GM19238 (cell line): ENCODE measurements at regions not wholly inside any gene's neighbourhood (a gene's known extent, or its start where the extent isn't known, plus 50 kb on each side); places are given as distances from the start of the nearest gene placed in this dataset.

Experiments used
- DNase-seq: peaks from one replicate; pipeline ENCODE4 v3.0.0; 2011; ENCODE audit warnings: low spot score; ENCODE audit not compliant: insufficient read length

DNA sequence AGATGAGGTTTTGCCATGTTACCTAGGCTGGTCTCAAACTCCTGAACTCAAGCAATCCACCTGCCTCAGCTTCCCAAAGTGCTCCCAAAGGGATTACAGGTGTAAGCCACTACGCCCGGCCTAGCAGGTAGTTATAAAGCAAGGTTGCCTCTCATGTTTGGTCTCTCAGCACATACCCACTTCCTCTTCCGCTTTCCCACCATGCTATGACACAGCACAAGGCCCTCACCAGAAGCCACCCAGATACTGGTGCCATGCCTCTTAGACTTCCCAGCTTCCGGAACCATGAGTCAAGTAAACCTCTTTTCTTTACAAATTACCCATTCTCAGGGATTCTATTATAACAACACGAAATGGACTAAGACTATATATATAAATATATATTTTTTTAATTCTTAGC lies 143.6 kb downstream of the COPRS start:
- no peak for DNase-seq

- DNase-seq = no peak
These were observed 154.6 kb downstream of the COPRS start for GRCh38 chr17:31704483-31704882.

GRCh38 chr17:31702041-31702440 lies 157.0 kb downstream of the COPRS start:
- DNase-seq = no peak

DNA sequence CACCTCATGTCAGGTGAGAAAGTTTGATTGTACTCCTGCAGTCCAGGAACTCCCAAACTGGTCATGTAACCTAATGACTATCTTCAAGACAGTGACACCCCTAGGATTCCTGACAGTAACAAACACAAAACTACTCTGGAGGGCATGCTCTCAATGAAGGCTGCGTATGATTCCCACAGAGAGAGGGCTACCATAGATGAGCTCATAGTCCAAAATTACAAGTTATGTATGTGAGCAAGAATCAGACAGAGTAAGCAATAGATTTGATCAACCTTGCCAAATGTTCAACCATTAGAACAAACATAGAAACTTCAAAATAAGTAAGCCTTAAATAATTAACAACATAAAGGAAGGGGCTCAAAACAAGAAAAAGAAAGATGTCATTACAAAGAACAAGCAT lies 158.1 kb downstream of the COPRS start:
- no peak for DNase-seq

DNA sequence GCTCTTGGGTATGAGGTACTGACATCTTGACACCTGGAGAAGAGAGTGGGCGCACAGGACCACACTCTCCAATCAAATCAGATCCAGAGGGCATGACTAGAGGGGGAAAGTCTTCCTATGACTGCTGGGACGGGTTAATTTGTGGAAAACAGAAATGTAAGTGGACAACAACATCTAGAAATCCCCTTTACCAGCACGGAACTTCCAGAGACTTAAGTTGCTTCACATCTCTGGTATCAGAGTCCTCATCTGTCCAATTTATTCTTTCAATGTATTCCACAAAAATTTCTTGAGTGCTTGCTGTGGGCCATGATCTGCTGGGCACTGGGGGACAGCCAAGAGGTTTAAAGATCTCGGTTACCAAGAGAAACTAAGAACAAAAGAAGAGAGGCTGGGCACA lies 159.2 kb downstream of the COPRS start:
- DNase-seq = no peak

GRCh38 chr17:31699281-31699680 lies 159.8 kb downstream of the COPRS start:
- no peak for DNase-seq

DNA sequence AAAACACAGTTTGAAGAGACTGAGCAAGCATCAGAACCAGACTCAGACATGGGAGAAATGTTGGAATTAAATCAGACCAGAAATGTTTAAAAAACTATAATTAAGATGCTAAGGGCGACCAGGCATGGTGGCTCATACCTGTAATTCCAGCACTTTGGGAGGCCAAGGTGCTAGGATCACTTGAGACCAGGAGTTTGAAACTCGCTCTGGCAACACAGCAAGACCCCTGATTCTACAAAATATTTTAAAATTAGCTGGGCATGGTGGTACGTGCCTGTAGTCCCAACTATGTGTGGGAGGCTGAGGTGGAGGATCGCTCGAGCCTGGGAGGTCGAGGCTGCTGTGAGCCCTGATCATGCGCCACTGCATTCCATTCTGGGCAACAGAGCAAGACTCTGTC lies 160.3 kb downstream of the COPRS start:
- DNase-seq = no peak

- no peak for DNase-seq
These were observed 161.2 kb downstream of the COPRS start for GRCh38 chr17:31697838-31698237.

DNA sequence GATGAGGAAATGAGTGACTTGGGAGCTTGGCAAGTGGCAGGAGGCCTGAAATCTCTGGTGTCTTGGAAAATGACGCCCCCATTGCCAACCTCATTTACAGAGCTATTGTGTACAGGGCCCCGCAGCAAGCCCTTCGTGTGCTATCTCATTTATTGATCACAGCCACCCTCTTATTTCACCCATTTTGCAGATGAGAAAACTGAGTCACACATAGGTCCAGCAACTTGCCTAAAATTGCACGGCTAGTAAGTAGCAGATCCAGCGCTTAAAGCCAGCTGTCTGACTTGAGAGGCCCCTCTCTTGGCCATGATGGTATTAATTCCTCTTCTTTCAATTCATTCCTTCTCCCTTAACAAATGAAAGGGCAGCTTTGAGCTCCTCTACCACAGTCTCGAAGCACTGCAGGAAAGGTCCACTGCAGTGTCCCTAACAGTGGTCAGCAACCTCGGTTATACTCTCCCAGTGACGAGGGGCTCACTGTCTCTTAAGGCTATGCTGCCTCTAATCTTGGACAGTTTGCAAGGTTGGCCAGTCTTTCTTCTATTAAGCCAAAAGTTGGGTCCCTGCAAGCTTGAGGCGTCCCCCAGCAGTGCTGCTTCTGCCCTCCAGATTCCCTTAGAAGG lies 162.2 kb downstream of the COPRS start:
- DNase-seq = no peak

- DNase-seq = no peak
These were observed 162.9 kb downstream of the COPRS start for GRCh38 chr17:31696184-31696602.

DNA sequence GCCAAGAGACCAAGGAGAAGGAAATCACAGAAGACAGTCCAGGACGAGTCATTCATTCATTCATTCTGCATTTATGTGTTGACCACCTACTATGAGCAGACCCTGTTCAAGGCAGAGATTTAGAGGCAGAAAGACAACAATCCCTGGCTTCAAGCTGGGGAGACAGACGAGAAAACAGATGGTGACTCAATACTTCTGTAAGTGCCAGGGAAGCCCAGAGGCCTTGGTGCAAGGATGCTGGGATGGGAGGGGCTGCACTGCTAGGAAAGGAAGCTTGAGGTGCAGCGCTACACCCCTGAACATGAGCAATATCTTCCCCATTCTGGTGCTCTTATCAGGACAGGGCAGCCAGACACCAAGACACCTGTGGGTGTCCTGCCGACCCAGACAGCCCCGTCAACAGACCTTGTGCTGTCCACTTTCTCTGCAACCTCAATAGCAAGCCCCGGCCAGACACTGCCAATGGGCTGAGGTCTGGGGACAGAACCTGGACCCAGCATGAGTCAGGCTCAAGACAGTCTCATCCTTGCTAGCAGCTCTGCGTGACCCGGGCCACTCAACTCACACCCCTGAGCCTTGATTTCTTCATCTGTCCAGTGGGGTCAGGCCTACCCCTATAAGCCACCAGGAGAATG lies 163.5 kb downstream of the COPRS start:
- DNase-seq = no peak

DNA sequence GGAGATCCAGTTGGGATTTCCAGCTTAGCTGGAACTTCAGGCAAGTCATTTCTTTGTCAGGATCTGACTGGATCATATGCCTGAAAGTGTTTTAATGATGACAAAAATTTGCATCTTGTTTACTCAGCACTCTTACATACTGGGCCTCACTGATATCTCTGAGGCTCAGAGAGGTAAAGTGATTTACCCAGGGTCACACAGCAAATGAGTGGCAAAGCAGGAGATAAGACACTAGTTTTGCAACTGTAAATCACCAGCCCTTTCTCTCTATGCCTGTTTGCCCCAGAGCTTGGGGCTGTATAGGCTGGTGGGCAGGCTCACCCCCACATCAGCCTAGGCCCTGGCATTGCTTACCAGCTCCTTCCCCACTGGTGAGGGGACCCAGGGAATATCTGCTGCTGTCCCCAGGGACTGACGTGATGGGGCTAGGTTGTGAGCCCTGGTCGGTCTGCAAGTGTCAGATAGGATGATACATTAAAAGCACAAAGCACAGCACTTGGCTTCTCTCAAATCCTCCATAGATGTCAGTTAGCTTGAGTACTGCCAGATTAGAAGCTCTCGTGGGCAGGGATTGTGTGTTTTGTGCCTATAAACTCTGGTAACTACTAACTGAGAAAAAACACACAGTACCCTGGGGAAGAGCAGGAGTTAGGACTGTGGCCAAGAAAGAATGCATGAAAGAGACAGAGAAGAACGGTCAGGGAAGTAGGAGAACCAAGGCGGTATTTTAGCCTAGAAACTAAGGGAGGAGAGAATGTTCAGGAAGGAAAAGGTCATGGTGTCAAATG lies 165.4 kb downstream of the COPRS start:
- no peak for DNase-seq

DNA sequence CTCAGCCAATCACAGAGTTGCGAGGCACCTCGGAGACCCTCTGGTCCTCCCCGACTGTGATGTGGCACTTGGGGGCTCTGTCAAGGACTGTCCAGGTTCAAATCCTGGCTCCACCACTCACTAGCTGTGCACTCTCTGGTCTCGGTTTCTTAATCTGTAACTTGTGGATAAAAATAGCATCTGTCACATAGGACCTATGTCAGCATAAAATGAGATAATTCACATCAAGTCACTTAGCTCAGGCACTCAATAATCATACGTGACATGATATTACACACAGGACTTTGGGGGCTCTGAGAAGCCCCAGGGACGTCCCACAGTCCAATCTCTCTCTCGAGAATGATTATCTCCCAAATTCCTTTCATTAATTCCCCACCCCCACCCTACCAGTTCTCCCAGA lies 166.4 kb downstream of the COPRS start:
- DNase-seq = no peak

DNA sequence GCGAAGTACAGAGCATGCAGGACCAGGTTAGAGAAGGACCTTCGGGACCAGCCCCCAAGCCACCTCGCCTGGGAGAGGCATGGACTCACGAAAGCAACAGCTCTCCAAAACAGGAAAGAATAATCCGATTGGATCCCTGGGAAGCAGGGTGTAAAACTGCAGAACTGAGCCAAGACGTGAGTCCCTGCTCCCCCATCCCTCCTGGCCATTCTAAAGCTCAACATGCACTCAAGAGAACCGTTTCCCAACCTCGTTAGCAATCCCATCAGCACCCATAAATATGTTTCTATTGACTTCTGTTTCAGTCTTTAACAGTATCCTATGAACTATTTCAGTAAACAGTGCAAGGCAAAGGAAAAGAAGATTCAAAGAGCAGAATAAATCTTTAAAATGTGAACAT lies 167.0 kb downstream of the COPRS start:
- no peak for DNase-seq

DNA sequence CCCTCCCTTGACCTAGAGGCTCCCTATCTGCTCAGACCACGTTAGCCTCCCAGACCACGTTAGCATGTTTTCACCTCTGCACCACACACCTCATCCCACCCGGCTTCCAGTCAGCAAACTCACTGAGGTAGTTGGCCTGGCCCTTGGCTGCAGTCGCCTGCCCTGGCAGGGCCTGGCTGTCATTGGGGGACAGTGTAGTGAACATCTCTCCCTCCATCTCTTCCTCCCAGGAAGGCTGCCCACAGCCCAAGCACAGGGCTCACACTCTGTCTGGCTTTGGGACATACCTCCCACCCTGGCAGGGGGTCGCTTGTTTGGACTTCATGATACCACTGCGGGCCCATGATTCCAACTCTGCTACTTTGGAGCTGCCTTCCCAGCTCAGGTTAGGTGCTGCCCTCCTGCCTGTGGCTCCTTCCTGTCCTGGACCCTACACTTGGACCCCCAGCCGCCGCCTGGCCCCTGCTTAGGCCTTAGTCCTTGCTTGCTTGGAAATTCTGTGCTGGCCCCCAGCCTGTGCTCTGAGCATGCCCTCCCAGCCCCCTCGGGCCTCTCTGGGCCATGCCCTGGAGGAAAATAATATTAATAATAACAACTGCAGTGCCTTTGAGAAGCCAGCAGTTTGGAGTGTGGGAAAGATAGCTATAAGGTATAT lies 167.7 kb downstream of the COPRS start:
- DNase-seq = no peak

DNA sequence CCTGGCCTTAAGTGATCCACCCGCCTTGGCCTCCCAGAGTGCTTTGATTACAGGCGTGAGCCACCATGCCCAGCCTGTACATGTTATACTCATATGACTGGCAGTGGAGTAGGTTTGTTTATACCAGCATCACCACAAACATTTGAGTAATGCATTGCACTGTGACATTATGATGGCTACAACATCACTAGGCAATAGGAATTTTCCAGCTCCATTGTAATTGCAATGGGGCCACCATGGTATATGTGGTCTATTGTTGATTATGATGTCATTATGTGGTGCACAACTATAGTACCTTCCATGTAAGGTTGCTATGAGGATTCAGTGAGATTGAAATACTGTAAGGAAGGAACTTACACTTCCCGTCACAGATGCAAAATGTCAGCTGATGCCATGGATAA lies 168.9 kb downstream of the COPRS start:
- no peak for DNase-seq

- no peak for DNase-seq
These were observed 170.3 kb downstream of the COPRS start for GRCh38 chr17:31688701-31689100.

DNA sequence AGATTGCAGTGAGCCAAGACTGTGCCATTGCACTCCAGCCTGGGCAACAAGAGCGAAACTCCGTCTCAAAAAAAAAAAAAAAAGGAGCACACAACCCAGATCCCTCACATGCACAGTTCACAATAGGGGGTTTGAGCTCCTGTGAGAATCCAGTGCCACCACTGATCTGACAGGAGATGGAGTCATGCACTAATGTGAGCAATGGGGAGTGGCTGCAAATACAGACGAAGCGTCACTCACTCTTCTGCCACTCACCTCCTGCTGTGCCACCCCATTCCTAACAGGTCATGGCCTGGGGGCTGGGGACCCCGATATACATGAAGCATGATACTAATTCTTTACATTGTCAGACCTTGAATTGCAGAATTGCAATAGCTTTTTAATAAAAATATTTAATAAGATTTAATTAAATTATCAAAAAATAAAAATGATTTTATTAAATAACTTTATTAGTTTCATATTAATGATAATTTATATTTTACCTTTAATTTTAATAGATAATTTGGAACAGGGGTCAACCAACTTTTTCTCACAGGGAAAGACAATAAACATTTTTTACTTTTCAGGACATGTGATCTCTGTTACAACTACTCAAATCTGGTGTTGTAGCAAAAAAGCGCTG lies 171.4 kb downstream of the COPRS start:
- DNase-seq = no peak

- no peak for DNase-seq
These were observed 172.5 kb downstream of the COPRS start for GRCh38 chr17:31686495-31686894.

DNA sequence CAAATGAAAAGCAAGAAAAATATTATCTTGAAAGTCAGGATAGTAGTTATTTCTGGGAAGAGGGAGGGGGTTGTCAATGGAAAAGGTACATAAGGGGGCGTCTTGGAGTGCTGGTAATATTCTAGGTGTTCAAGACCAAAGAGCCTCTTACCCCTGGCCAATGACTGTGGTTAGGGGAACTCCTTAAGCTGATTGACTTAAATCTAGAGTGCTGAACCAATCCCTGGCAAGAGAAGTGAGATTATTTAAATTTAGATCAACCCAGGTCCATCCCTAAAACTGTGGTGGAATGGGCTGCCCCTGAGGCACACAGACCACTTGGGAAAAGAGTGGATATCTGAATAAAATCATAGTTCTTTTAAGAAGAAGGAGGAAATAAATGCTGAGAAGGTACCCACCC lies 174.1 kb downstream of the COPRS start:
- no peak for DNase-seq

DNA sequence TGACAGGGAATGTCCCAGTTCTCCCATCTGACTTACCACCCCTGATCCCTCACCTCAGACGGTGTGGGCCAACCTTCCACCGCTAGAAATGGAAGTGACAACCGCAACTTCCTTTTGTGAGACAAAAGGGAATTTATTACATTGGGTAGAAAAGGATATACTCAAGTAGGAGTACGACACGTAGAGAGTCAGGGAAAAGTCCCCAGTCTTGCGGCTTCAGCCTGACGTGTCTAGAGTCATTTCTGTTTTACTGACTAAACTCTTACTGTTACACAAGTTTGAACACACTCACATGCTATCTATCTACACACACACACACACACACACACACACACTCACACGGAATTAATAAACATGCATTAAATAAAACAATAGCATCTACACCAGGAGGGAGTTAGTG lies 178.9 kb downstream of the COPRS start:
- DNase-seq = no peak

DNA sequence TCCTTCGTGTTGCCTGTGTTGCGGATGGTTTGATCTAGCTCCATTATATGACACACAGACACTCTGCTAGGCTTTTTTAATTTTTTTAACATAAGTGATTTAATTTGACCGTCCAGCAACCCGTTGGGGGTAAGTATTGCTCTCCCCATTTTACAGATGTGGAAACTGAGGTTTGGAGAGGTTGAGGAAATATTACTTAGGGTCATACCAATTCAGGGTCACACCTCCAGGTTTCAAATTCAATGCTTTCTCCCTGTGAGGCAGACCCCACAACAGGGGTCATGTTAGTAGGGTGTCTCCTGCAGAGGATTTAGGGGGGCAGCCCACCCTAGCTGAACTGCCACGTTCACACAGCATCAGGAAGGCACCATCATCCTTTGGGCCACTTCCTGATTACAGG lies 179.4 kb downstream of the COPRS start:
- no peak for DNase-seq
